Medulla oblongata (tissue), 1 donor: ENCODE measurements at regions not wholly inside any gene's neighbourhood (a gene's known extent, or its start where the extent isn't known, plus 50 kb on each side); places are given as distances from the start of the nearest gene placed in this dataset.

Source experiments
- DNase-seq: peaks from one replicate; pipeline ENCODE4 v3.0.0-alpha.2; 2015; ENCODE audit errors: extremely low spot score

DNA sequence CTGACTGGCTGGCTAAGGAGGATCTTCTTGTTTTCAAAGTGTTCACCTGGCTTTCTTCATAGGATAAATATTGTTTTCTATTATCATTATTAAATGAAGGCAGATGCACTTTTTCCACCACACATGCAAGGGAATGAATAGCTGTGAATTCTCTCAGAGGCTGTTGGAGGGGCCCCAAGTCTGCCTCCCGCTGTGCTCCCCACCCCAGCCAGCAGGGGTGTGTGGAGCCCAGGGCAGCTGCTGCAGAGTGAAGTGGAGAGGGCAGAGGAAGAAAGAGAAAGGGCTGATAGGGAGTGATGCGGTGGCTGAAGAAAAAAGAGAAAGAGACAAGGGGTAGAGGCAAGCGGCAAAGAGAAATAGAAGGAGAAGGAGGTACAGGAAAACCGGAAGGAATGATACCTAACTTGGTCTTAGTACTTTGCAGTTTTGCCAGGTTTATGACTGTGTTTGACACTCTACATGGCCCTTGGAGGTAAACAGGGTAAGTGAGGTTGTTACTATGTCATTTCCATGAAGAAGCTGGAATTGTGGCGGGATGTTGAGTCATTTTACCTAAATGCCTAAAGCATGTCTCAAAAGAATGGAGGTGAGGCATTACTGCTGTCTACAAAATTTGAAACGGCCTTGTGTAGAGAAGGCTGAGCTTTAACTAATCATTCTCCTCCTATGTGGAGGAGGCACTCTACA is 145.7 kb upstream of the B3GAT1 start:
- DNase-seq, result no peak

DNA sequence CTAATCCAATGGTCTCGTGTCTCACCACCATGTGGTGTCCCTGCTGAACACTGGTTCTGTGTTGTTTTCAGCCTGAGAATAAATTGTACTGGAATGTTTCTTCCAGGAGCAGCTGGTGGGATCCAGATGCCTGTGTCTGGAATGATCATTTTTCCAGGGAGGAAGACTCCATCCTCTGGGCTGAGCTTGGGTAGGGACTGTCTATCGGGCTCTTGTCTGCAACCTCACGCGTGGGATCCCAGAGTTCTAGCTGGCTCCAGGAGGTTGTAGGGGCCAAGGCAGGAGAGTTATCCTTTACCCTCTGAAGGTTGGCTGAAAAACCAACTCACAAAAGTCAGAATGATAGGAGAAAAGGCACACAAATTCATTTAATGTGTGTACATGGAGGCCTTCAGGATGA is 144.1 kb upstream of the B3GAT1 start:
- no peak for DNase-seq

DNA sequence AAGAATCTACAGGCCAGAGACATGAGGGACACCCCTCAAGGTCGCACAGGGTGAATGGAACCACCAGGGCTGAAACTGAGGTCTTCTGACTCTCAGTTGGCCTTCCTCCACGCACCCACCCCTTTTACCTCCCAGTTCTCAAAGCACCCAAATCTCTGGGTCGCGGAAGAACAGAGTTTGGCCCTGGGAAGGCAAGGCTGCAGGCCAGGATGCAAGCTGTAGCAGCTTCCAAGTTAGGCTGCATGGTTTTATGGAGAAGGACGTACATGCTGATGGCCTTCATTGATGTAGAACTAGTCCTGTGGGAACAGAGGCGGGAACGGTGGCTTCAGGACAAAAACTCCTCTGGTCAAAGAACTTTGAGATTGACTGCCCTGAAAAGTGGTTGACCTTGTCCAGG is 143.5 kb upstream of the B3GAT1 start:
- no peak for DNase-seq

DNA sequence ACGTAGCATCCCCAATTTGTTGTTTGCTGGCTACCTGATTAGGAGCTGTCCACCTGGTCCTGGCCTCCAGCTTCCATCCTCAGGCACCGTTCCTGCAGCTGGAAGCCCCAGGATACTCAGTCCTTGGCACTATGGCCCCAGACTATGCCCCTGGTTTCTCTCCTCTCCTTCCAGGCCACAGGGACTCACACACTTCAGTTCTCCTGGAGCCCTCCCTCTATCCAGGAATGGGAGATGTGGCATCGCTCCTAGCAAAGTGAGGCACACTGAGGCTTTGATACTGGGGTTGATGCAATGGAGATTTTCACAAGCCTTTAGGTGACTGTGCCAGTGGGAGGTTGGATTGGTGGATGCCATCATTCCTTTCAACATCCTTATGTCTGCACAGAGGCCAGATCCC is 142.8 kb upstream of the B3GAT1 start:
- DNase-seq, result no peak

DNA sequence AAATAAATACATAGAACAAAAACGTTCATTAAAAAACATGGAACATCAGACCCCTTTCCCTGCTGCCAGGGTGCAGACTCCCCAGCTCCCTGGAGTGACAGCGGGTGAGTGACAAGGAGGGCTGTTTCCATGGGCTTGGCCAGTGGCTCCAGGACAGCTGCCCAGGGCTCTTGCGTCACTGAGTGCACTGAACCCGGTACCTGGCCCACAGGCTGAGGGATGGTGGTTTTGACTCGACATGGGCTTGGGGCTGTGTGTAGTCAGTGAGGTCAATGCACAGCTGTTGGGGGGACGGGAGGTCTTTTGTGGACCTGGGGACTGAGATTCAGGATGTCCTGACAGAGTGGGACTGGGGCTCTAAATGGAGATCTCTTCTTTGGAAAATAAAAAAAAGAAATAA is 142.1 kb upstream of the B3GAT1 start:
- DNase-seq, result no peak

DNA sequence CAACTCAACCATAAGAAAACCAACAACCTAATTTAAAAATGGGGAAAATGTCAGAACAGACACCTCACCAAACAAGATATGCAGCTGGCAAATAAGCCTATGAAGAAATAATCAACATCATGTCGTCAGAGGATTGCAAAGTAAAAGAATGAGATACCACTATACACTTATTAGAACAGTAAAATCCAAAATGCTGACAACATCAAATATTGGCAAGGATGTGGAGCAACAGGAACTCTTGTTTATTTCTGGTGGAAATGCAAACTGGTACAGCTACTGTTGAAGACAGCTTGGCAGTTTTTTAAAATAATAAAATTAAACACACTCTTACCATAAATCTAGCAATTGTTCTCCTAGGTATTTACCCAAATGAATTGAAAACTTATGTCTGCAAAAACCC is 140.7 kb upstream of the B3GAT1 start:
- DNase-seq, result no peak

DNA sequence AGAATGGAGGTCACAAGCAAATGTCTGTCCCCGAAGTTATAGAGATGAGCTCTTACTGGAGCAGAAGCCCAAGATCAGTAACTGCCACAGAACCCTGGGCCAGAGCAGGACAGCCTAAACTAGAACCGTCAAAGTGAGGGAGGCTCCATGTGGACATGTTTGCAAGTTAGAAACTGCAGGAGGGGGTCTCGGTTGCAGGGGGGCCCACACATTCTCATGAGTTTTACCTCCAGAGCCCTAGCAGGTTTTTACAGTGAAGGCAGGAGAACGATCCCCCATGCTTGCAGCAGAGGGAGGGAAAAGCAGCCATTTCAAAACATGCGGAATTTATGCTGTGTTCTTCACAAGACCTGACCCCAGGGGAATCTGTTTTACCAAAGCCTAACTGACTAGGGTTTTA is 133.5 kb upstream of the B3GAT1 start:
- DNase-seq, result no peak

DNA sequence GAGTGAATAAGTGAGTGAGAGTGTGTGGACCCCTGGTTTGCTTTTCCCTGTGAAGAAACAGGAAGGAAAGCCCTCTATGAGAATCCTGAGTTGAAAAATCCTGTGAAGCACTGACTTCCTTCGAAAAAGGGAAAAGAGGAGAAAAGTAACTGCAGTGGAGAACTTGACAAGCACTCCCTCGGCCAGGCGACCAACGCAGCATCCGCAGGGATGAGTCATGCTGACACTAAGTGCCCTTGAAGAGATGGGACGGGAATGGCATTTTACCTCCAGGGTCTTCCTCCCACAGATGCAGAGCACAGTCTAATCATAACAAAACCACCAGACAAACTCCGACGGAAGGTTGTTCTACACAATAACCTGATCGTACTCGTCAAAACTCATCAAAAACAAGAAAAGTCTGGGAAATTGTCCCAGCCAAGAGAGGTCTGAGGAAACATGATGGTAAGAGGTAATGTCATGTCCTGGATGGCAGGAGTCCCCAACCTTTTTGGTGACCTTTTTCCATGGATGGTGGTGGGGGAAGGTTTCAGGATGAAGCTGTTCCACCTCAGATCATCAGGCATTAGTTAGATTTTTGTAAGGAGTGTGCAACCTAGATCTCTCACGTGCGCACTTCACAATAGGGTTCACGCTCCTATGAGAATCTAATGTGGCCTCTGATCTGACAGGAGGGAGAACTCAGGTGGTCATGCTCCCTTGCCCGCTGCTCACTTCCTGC is 132.2 kb upstream of the B3GAT1 start:
- no peak for DNase-seq

DNA sequence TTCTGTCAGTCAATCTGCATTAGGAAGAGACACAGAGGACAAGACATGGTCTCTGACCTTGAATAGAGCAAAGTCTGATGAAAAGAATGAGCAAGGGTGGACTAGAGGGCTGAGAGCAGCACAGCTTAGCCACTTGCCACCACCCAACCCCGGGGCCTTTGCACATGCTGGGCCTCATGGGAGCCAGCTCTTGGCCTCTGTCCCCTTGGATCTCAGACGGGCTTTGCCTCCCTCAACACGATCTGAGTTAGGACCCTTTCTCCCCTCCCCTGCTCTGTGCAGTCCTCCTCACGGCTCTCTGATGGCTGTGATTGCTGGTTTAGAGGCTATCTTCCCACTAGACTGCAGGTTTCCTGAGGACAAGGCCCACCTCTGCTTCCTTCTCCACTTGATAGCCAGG is 131.6 kb upstream of the B3GAT1 start:
- DNase-seq, result no peak

DNA sequence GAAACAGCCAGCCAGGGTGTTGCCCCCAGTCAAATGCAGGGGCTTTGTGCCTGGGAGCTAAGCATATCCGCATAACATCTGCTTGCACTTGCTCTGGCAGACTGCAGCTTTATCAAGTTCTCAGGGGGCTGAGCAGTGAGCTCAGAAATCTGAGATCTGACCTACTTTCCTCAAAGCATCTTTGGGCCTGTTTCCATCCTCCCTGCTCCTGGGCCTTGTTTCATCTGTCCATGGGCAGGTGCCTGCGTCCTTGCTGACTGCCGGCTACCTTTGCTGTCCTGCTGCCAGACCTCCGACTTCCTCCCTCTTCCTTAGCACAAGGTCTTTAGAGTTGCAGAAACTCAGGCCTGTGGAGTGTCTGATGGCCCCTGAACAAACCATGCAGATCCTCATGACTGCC is 131.2 kb upstream of the B3GAT1 start:
- no peak for DNase-seq

DNA sequence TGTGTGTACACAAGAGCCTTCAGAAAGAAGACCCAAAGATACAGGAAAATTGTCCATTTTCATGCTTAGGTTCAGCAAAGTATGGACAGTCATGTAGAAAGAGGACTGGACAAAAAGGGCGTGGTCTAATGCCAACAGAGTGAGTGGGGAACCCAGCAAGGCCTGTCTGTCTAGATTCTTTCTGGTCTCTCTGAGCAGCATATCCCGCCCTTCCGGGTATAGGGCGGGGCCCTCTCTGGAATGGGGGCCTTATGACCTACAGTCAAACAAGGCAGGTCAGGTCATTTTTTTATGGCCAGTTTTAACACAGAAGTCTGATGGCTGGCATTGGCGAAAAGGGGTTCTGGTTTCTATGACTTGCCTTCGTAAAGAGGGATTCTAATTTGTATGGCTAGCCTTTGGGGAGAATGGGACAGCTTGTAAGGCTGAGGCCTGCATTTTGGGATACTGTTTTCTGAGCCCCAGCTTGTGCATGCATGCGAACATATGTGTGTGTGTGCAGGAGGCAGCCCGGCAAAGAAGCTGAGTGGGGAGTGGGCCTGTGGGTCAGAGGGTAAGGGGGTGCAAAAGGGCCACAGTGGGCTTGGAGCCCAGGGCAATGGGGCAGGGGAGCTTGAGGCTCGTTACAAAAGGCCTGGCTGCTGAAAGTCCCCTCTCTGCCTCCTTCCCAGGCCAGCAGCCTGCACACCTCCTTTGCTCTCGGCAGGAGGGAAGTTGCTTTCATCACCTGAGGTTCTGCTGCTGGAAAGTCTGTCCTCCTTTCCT is 130.5 kb upstream of the B3GAT1 start:
- DNase-seq, result no peak

DNA sequence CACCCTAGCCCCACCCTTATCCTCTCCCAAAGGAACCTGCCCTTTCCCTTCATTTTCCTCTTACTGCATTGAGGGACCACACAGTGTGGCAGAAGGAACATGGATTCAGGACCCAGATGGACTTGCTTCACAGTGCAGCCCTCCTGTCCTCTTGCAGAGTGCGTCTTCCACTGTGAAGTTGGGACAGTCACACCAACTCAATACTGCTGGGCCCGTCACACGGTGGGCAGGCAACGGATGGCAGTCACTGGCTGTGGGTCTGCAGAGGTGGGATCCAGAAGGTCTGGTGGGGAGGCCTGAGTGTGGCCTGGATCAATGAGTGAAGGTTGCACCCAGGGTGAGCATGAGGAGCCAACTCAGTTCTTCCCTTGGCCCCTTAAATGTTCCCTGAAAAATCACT is 129.9 kb upstream of the B3GAT1 start:
- no peak for DNase-seq

DNA sequence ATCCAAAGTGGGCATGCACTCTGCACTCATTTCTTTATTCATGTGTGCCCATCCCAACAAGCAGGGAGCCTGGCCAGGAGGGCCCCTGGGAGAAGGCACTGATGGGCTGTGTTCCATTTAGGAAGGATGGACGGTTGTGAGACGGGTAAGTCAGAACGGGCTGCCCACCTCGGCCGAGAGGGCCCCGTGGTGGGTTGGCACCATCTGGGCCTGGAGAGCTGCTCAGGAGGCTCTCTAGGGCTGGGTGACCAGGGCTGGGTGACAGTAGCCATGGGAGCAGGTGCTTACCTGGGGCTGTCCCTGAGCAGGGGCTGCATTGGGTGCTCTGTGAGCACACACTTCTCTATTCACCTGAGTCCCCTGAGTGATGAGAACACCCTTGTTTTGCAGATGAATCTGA is 129.3 kb upstream of the B3GAT1 start:
- no peak for DNase-seq

DNA sequence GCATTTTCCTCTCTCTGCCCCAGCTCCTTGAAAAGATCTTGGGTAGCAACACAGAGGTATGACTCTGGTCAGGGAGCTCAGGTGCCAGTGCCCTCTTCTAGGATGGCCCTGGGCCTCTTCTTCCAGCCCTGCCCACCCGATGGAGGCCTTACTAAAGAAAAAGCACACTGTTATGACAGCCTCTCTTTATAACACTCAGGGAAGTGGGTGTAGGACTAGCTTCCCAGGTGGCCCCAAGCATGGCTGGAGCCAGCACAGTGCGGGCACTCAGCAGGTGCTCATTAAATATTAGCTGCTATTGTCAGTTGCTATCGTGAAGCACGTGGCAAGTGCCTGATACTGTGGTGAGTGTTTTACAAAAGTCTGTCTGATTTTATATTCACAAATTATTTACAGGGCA is 127.2 kb upstream of the B3GAT1 start:
- DNase-seq, result no peak

DNA sequence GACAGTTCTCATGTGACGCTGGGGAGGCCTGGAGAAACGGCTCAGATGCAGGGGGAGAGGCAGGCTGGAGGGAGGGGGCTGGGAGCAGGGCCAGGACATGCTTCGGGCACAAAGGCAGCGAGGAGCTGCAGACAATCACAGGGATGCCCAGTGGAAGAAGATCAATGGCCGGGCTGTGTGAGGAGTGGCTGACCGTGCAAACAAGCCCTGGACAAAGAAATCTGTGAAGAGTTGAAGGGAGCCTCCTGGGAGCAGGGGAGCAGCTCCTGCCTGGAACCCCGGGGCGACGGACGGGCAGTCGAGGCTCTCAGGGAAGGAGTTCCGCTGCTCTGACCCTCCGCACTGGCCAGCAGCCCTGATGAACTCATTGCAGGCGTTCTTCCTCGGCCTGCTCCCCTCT is 126.7 kb upstream of the B3GAT1 start:
- DNase-seq, result no peak

DNA sequence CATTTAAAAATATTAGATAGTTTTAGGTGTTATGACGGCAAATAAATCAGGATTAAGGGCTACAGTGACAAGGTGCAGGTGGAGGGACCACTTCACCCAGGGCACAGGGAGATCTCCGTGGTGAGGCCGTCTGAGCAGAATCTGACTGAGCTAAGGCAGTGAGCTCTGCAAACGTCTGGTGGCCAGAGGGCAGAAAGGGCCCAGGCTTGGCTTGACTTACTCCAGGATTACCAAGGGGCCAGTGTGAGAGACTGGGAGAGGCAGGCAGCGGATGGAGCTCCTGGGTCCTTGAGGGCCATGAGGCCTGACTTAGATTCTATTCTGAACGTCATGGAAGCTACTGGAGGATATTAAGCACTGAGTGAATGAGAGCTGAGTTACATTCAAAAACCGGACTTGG is 125.9 kb upstream of the B3GAT1 start:
- no peak for DNase-seq

DNA sequence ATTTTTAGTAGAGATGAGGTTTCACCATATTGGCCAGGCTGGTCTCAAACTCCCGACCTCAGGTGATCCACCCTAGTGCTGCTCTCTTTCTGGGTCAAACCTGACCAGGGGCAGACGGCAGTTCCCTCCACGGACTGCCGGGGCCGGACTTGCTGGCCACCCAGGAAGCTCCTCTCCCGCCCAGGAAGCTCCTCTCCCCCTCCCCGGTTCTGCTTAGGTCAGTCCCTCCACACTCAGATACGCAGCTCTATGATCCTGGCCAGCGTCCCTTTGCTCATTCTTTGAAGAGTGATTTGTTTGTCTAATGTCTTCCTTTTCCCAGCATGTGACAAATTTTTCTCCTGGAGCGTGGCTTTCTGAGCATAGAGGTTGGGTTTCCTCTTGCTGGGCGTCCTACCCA is 125.3 kb upstream of the B3GAT1 start:
- no peak for DNase-seq

DNA sequence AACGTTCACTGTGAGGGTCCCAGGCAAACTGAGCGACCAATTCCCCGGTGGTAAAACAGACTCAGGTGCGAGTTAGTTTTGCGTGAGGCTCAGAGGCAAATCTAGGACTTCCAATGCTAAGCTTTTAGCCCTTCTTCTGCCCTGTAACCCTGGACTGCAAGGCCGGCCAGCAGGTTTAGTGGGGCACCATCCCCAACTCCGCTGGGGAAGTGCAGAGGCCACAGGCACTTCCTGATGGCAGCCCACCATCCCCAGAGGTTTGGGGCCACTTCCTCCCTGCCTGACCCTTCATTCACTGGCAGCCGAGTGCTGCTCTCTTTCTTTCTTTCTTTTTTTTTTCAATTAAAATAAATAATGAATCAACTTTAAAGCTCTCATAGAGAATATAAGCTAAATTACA is 124.6 kb upstream of the B3GAT1 start:
- no peak for DNase-seq

DNA sequence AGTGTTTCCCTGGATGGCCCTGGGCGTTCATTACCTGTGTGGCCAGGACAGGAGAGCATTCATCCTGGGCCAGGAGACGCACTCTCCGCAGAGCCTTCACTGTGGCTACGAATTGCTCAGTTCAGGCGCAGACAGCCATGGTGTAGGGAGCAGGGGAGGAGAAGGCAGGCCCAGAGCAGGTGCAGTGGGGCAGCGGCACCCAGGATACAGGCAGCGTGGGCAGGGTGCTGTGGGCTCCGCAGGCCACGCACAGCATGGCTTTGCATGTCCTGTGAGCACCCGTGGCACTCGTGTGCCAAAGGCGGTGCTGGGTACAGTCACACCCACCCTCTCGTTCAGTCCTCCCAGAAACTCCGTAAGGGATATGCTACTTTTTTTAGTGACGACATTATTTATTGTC is 124.2 kb upstream of the B3GAT1 start:
- DNase-seq, result no peak

DNA sequence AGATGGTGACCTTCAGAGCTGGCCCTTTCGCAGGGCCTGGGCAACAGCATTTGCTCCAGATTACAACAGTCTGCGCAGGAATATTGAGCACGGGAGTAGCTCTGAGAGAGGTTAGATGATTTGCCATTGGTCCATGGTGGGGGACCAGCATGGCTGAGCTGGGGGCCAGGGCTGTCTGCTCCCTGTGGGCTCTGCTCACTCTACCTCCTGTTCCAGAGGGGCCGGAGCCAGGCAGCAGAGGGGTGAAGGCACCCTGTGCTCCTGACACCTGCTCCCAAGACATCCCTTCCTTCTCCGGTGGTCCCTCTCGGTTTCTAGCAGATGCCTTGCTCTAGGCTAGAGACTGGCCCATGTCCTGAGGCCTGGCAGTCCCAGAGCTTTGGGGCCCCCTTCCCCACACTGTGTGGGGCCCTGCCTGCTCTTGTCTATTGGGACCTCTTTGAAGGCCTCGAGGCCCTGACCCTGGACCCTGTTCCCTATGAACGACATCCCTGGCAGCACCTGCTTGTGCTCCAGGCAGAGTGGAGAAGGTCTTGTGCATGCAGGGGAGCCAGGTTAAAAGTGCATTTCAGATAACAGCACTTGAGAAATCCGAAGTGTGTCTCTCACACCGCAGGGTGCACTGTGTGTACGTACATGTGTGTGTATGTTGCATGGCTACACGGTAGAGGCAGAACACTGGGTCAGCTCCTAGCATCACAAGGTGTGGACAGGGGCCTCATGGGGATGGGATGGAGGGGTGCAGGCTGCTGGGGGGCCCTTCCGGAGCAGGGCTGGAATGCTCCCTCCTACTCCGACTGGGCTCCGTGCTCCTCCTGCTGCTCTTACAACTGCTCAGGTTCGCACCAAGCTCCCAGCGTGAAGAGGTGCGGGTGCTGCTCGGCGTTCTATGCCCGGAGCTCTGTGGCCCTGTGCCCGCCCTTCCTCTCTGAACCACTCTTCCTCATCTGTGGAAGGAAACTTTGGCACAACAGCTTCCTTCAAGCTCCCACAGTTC is 123.3 kb upstream of the B3GAT1 start:
- no peak for DNase-seq

DNA sequence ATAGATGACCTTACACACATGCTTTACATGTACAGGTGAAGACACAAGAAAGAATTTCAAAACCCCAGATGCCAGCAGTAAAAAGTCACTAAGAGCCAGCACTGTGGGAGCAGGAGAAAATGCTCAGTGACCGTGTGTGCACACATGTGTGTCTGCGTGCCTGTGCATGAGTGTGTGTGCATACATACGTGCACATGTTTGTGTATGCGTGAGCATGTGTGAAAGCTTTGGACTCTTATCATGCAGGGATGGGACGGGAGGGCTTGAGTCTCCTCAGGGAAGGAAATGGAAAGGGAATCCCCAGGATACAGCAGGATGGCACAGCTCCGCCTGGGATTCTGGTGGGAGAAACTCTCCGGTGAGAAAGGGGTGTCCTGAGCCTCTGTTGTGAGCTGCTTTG is 121.5 kb upstream of the B3GAT1 start:
- DNase-seq, result no peak

DNA sequence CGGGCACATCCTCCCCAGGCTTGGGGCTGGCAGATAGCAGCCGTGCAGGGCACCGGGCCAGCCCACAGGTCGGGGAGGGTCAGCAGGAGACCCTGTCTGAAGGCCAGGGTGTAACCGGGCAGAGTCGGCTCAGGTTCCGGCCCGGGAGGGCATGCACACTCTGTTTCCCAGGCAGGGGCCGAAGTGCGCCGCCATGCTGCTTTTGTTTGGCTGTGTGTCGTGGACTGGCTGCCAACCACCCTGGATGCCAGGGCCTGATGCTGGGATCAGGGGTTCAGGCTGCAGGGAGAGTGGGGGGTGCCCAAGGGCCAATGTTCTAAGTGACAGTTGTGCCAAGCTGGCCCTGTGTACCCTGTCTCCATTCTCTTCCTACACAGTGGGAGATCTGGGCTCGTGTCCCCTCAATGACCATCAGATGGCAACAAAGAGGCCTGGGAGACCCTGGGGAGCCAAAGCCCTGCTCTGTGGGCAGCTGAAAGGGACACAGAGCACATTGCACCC is 120.9 kb upstream of the B3GAT1 start:
- DNase-seq, result no peak
